A549 (cell line): ENCODE measurements at regions not wholly inside any gene's neighbourhood (a gene's known extent, or its start where the extent isn't known, plus 50 kb on each side); places are given as distances from the start of the nearest gene placed in this dataset.

Experiments used
- ATAC-seq, 2 experiments: fragments of 200-7000 bp in 1 of 2; fragments of >200 bp in 1 of 2; cut with Nextera tagmentation in 1 of 2; cut with Tn5 transposase in 1 of 2; 3 replicates each; pipeline versions ENCODE4 v1.8.0 to v1.9.1; 2018 to 2020; ENCODE audit warnings: mild to moderate bottlenecking in 1 of 2, moderate library complexity in 1 of 2
- CTCF ChIA-PET: fragments of 300-600 bp; sonication (Branson Sonifier 250); formaldehyde crosslinking; extraction: SDS; loops from one replicate; lab custom pipeline; 2021; ENCODE audit warnings: antibody characterized with exemption, inconsistent platforms; lab: Yijun Ruan, JAX
- POLR2A ChIA-PET: fragments of 350-600 bp; formaldehyde crosslinking; extraction: SDS; loops from one replicate; lab custom pipeline; 2021; ENCODE audit warnings: antibody characterized with exemption, inconsistent platforms; lab: Yijun Ruan, JAX
- DNase-seq, 2 experiments: peaks; one replicate each; pipeline versions ENCODE4 v3.0.0 to v3.0.0-alpha.2; 2011 to 2016; ENCODE audit warnings: low read depth in 1 of 2, low spot score in 1 of 2
- FAIRE-seq: peaks from 2 replicates; lab custom pipeline; 2011; peaks lifted over from hg19 to GRCh38; lab: Jason Lieb, UNC
- H3K27ac ChIP-seq, 2 experiments: fragments of >200 bp; sonication (Bioruptor Twin); formaldehyde crosslinking; 3 replicates each; pipeline ENCODE4 v1.5.1; 2016 to 2017
- H3K4me1 ChIP-seq: fragments of >200 bp; sonication (Bioruptor Twin); formaldehyde crosslinking; 3 replicates; pipeline ENCODE4 v1.6.1; 2016
- H3K4me2 ChIP-seq: fragments of >200 bp; sonication (Bioruptor Twin); formaldehyde crosslinking; 3 replicates; pipeline ENCODE4 v1.6.1; 2016
- H3K4me3 ChIP-seq: fragments of >200 bp; sonication (Bioruptor Twin); formaldehyde crosslinking; 3 replicates; pipeline ENCODE4 v1.5.1; 2016
- H3K9me3 ChIP-seq: fragments of >200 bp; sonication (Bioruptor Twin); formaldehyde crosslinking; 3 replicates; pipeline ENCODE4 v1.6.1; 2016
- BHLHE40 ChIP-seq: IDR thresholded peaks from 2 replicates; pipeline ENCODE4 v1.6.1; 2012; ENCODE audit warnings: low read depth, low read length, inconsistent platforms
- CBX8 ChIP-seq: fragments of 200-600 bp; sonication (generic); IDR thresholded peaks from 2 replicates; pipeline ENCODE4 v1.6.1; 2016
- CHD2 ChIP-seq: fragments of 150-350 bp; IDR thresholded peaks from 2 replicates; pipeline ENCODE4 v1.6.1; 2014; ENCODE audit warnings: low read length; ENCODE audit not compliant: partially characterized antibody
- CHD4 ChIP-seq: fragments of 200-600 bp; sonication (generic); IDR thresholded peaks from 2 replicates; pipeline ENCODE4 v1.6.1; 2016; ENCODE audit warnings: antibody characterized with exemption, mild to moderate bottlenecking, borderline replicate concordance
- E2F6 ChIP-seq: IDR thresholded peaks from 2 replicates; pipeline ENCODE4 v1.6.1; 2012; ENCODE audit warnings: low read depth, borderline replicate concordance
- EHMT2 ChIP-seq: fragments of 200-600 bp; sonication (generic); IDR thresholded peaks from 2 replicates; pipeline ENCODE4 v1.6.1; 2016; ENCODE audit warnings: antibody characterized with exemption, low read depth, mild to moderate bottlenecking, moderate library complexity
- EP300 ChIP-seq, 2 experiments: fragments of >200 bp; sonication (Bioruptor Twin); formaldehyde crosslinking; IDR thresholded peaks; 2 replicates in 1 of 2; 3 replicates in 1 of 2; pipeline ENCODE4 v1.6.1; 2016 to 2017
- FOSB ChIP-seq: fragments of 250-450 bp; sonication (Bioruptor Pico); IDR thresholded peaks from 2 replicates; pipeline ENCODE4 v1.5.0; 2020; ENCODE audit warnings: mild to moderate bottlenecking, moderate library complexity
- FOXS1 ChIP-seq: fragments of 250-450 bp; sonication (Bioruptor Pico); IDR thresholded peaks from 2 replicates; pipeline ENCODE4 v1.5.0; 2020; ENCODE audit warnings: mild to moderate bottlenecking, moderate library complexity
- HDAC2 ChIP-seq: fragments of 200-600 bp; sonication (generic); IDR thresholded peaks from 2 replicates; pipeline ENCODE4 v1.6.1; 2016
- HOXA7 ChIP-seq: fragments of 250-450 bp; sonication (Bioruptor Pico); IDR thresholded peaks from 2 replicates; pipeline ENCODE4 v1.5.0; 2020; ENCODE audit warnings: mild to moderate bottlenecking, moderate library complexity
- JUN ChIP-seq, 2 experiments: fragments of >200 bp; sonication (Bioruptor Twin); formaldehyde crosslinking; IDR thresholded peaks; 2 replicates in 1 of 2; 3 replicates in 1 of 2; pipeline ENCODE4 v1.6.1; 2016 to 2017
- KDM1A ChIP-seq: fragments of 200-600 bp; sonication (generic); IDR thresholded peaks from 2 replicates; pipeline ENCODE4 v1.6.1; 2016; ENCODE audit warnings: low read depth, mild to moderate bottlenecking
- NFE2L2 ChIP-seq: fragments of 150-350 bp; conservative IDR thresholded peaks from 2 replicates; pipeline ENCODE4 v1.6.1; 2014; ENCODE audit warnings: low read length
- NPAS2 ChIP-seq: fragments of 250-450 bp; sonication (Bioruptor Pico); IDR thresholded peaks from 2 replicates; pipeline ENCODE4 v1.8.0; 2022; ENCODE audit warnings: mild to moderate bottlenecking, moderate library complexity, borderline replicate concordance
- NR3C1 ChIP-seq: fragments of >200 bp; sonication (Bioruptor Twin); formaldehyde crosslinking; IDR thresholded peaks from 3 replicates; pipeline ENCODE4 v1.6.1; 2017
- PHF8 ChIP-seq: fragments of 200-600 bp; sonication (generic); IDR thresholded peaks from 2 replicates; pipeline ENCODE4 v1.6.1; 2016; ENCODE audit warnings: low read depth, mild to moderate bottlenecking, antibody characterized with exemption, moderate library complexity, borderline replicate concordance
- RFX5 ChIP-seq: fragments of 450-650 bp; IDR thresholded peaks from 2 replicates; pipeline ENCODE4 v1.7.1; 2014; ENCODE audit warnings: antibody characterized with exemption, mild to moderate bottlenecking, moderate library complexity
- TFCP2L1 ChIP-seq: fragments of 250-450 bp; sonication (Bioruptor Pico); IDR thresholded peaks from 2 replicates; pipeline ENCODE4 v1.5.0; 2021; ENCODE audit warnings: mild to moderate bottlenecking
- USF2 ChIP-seq: fragments of 450-650 bp; IDR thresholded peaks from 2 replicates; pipeline ENCODE4 v1.6.1; 2014; ENCODE audit warnings: antibody characterized with exemption
- ZC3H11A ChIP-seq: fragments of 450-650 bp; IDR thresholded peaks from 2 replicates; pipeline ENCODE4 v1.6.1; 2014; ENCODE audit warnings: antibody characterized with exemption, mild to moderate bottlenecking
- ZFP36 ChIP-seq: fragments of 450-650 bp; IDR thresholded peaks from 2 replicates; pipeline ENCODE4 v1.6.1; 2014; ENCODE audit warnings: borderline replicate concordance; ENCODE audit not compliant: partially characterized antibody
- ZSCAN20 ChIP-seq: fragments of 250-450 bp; sonication (Bioruptor Pico); IDR thresholded peaks from 2 replicates; pipeline ENCODE4 v1.8.0; 2022; ENCODE audit warnings: mild to moderate bottlenecking, moderate library complexity
- WGBS: methylation state at CpG from one replicate; pipeline ENCODE4 v1.1.6; 2017; ENCODE audit errors: missing lambda C conversion rate; 5-methylcytosine and 5-hydroxymethylcytosine counted together
- TF ChIP-seq, protein P1 (sequence below): fragments of >200 bp; sonication (Bioruptor Twin); formaldehyde crosslinking; IDR thresholded peaks from 3 replicates; pipeline ENCODE4 v1.6.1; 2016
- TF ChIP-seq, protein P2 (sequence below): fragments of 250-450 bp; sonication (Bioruptor Pico); IDR thresholded peaks from 2 replicates; pipeline ENCODE4 v1.5.0; 2021; ENCODE audit warnings: mild to moderate bottlenecking, moderate library complexity, borderline replicate concordance
- TF ChIP-seq, protein P3 (sequence below): fragments of >200 bp; sonication (Bioruptor Twin); formaldehyde crosslinking; IDR thresholded peaks from 2 replicates; pipeline ENCODE4 v1.6.1; 2016
- TF ChIP-seq, protein P4 (sequence below): fragments of >200 bp; sonication (Bioruptor Twin); formaldehyde crosslinking; IDR thresholded peaks from 3 replicates; pipeline ENCODE4 v1.5.1; 2016

DNA sequence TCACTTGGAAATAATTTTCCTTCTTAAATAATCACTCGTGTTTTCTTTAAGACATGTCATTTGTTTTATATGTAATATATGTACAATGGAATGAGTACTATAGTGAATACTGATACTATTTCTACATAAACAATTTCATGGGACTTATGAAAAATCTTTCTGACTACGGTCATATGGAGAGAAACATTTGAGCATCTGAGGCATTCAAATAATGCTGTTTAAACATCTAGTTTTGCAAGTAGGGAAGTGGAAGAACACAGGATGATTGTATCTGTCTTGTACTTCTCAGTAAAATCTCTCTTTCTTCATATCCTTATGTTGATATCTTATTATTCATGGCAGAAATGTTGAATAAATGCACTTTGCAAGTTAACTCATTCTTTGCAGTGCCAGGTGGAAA lies 599.5 kb upstream of the KCNMB2 start:
- no peak overlapping the region for H3K4me3 ChIP-seq
- FAIRE-seq, result no peak
- ATAC-seq, result no peak
- no peak overlapping the region for H3K4me2 ChIP-seq
- POLR2A ChIA-PET, result no interaction called here
- H3K4me1 ChIP-seq, result peaks cover 38% of the 10 kb centered on the region
- CTCF ChIA-PET, result no interaction called here
- TF ChIP-seq, protein P1, sequence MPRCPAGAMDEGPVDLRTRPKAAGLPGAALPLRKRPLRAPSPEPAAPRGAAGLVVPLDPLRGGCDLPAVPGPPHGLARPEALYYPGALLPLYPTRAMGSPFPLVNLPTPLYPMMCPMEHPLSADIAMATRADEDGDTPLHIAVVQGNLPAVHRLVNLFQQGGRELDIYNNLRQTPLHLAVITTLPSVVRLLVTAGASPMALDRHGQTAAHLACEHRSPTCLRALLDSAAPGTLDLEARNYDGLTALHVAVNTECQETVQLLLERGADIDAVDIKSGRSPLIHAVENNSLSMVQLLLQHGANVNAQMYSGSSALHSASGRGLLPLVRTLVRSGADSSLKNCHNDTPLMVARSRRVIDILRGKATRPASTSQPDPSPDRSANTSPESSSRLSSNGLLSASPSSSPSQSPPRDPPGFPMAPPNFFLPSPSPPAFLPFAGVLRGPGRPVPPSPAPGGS, result no peak
- no peak for TF ChIP-seq NPAS2
- TF ChIP-seq, protein P2, sequence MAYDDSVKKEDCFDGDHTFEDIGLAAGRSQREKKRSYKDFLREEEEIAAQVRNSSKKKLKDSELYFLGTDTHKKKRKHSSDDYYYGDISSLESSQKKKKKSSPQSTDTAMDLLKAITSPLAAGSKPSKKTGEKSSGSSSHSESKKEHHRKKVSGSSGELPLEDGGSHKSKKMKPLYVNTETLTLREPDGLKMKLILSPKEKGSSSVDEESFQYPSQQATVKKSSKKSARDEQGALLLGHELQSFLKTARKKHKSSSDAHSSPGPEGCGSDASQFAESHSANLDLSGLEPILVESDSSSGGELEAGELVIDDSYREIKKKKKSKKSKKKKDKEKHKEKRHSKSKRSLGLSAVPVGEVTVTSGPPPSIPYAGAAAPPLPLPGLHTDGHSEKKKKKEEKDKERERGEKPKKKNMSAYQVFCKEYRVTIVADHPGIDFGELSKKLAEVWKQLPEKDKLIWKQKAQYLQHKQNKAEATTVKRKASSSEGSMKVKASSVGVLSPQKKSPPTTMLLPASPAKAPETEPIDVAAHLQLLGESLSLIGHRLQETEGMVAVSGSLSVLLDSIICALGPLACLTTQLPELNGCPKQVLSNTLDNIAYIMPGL (CRISPR knock-in tag), result no peak
- TF ChIP-seq EHMT2, result no peak
- TF ChIP-seq KDM1A, result no peak
- TF ChIP-seq, protein P3, sequence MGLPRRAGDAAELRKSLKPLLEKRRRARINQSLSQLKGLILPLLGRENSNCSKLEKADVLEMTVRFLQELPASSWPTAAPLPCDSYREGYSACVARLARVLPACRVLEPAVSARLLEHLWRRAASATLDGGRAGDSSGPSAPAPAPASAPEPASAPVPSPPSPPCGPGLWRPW, result no peak
- TF ChIP-seq, protein P4, sequence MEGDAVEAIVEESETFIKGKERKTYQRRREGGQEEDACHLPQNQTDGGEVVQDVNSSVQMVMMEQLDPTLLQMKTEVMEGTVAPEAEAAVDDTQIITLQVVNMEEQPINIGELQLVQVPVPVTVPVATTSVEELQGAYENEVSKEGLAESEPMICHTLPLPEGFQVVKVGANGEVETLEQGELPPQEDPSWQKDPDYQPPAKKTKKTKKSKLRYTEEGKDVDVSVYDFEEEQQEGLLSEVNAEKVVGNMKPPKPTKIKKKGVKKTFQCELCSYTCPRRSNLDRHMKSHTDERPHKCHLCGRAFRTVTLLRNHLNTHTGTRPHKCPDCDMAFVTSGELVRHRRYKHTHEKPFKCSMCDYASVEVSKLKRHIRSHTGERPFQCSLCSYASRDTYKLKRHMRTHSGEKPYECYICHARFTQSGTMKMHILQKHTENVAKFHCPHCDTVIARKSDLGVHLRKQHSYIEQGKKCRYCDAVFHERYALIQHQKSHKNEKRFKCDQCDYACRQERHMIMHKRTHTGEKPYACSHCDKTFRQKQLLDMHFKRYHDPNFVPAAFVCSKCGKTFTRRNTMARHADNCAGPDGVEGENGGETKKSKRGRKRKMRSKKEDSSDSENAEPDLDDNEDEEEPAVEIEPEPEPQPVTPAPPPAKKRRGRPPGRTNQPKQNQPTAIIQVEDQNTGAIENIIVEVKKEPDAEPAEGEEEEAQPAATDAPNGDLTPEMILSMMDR, result no peak
- TF ChIP-seq RFX5, result no peak
- no peak for TF ChIP-seq ZC3H11A
- TF ChIP-seq, all 56 proteins: peak for 0
- no peak for DNase-seq
- H3K9me3 ChIP-seq, result no peaks in the 10 kb centered on the region
- 88% methylated on average over 2 of the region's 2 CpGs for WGBS
- no peak overlapping the region for H3K27ac ChIP-seq

- FAIRE-seq (no peak), DNase-seq (no peak), ATAC-seq (no peak)
- Histone ChIP-seq H3K27ac (no peak overlapping the region), H3K9me3 (no peaks in the 10 kb centered on the region), H3K4me2 (no peak overlapping the region), H3K4me3 (no peak overlapping the region), H3K4me1 (peaks cover 10% of the 10 kb centered on the region; the same call in 1 of the 3 replicates)
- ChIA-PET CTCF (no interaction called here), POLR2A (no interaction called here)
- 93% methylated on average over 2 of the region's 2 CpGs for WGBS
- TF ChIP-seq CHD4, result no peak
- TF ChIP-seq ZFP36, result no peak
- TF ChIP-seq E2F6, result no peak
- TF ChIP-seq FOXS1, result no peak
- TF ChIP-seq, protein P4, result no peak
- TF ChIP-seq EP300 (IDR thresholded peaks at IDR 0.05), result no peak
- TF ChIP-seq HDAC2, result no peak
- TF ChIP-seq HOXA7 (CRISPR knock-in tag), result no peak
- no peak for TF ChIP-seq TFCP2L1 (CRISPR knock-in tag)
- no peak for TF ChIP-seq BHLHE40
- TF ChIP-seq JUN (IDR thresholded peaks at IDR 0.05), result no peak
- TF ChIP-seq USF2, result no peak
- TF ChIP-seq CBX8, result no peak
- no peak for TF ChIP-seq ZSCAN20 (CRISPR knock-in tag)
- no peak for TF ChIP-seq NFE2L2
- TF ChIP-seq PHF8, result no peak
- TF ChIP-seq, protein P2 (CRISPR knock-in tag), result no peak
- no peak for TF ChIP-seq NR3C1
- no peak for TF ChIP-seq FOSB (CRISPR knock-in tag)
- no peak for TF ChIP-seq CHD2
Measured at GRCh38 chr3:177942911-177943310, 593.3 kb upstream of the KCNMB2 start.
